IMR-90 (cell line): ENCODE measurements at regions not wholly inside any gene's neighbourhood (a gene's known extent, or its start where the extent isn't known, plus 50 kb on each side); places are given as distances from the start of the nearest gene placed in this dataset.

Source experiments
- ATAC-seq: fragments of 200-7000 bp; cut with Tn5 transposase; 2 replicates; pipeline ENCODE4 v1.9.1; 2020; ENCODE audit warnings: low read depth, mild to moderate bottlenecking, moderate library complexity
- BruUV-seq: library from RNA; stranded (reverse); fragments of 400-500 nt; replicated peaks from 2 replicates; lab custom pipeline; 2021; lab: Mats Ljungman, UMichigan
- CTCF ChIA-PET: fragments of 300-600 bp; formaldehyde crosslinking; extraction: SDS; loops from one replicate; lab custom pipeline; 2021; ENCODE audit warnings: antibody characterized with exemption; lab: Yijun Ruan, JAX
- POLR2A ChIA-PET: fragments of 300-600 bp; sonication (Branson Sonifier 250); formaldehyde crosslinking; loops from one replicate; lab custom pipeline; 2022; ENCODE audit warnings: antibody characterized with exemption; ENCODE audit not compliant: unreplicated experiment; lab: Charles Lee
- DNase-seq: peaks from one replicate; pipeline ENCODE4 v3.0.0; 2013
- H2AFZ ChIP-seq: replicated peaks from 2 replicates; pipeline ENCODE3; 2013; ENCODE audit warnings: low read length, mild to moderate bottlenecking; ENCODE audit not compliant: poor library complexity
- H2AK5ac ChIP-seq: 2 replicates; pipeline ENCODE4 v1.6.1; 2013; ENCODE audit warnings: low read depth, low read length, inconsistent platforms
- H2AK9ac ChIP-seq: replicated peaks from 2 replicates; pipeline ENCODE3; 2013; ENCODE audit warnings: mild to moderate bottlenecking, low read depth, low read length, moderate library complexity; ENCODE audit not compliant: poor library complexity
- H2BK120ac ChIP-seq: 2 replicates; pipeline ENCODE4 v1.6.1; 2013; ENCODE audit warnings: low read depth, low read length, inconsistent platforms
- H2BK15ac ChIP-seq: 3 replicates; pipeline ENCODE4 v1.6.1; 2013; ENCODE audit warnings: low read depth, low read length, inconsistent platforms
- H2BK20ac ChIP-seq: 2 replicates; pipeline ENCODE4 v1.6.1; 2013; ENCODE audit warnings: low read depth, mild to moderate bottlenecking, inconsistent platforms, low read length, moderate library complexity
- H2BK5ac ChIP-seq: 2 replicates; pipeline ENCODE4 v1.6.1; 2013; ENCODE audit warnings: mild to moderate bottlenecking, low read depth, low read length, inconsistent platforms; ENCODE audit not compliant: poor library complexity, severe bottlenecking
- H3K14ac ChIP-seq: replicated peaks from 2 replicates; pipeline ENCODE4 v1.6.1; 2013; ENCODE audit warnings: low read depth, low read length, inconsistent platforms
- H3K18ac ChIP-seq: 2 replicates; pipeline ENCODE4 v1.6.1; 2013; ENCODE audit warnings: low read depth, low read length, control low read depth
- H3K23ac ChIP-seq: 2 replicates; pipeline ENCODE4 v1.6.1; 2013; ENCODE audit warnings: low read depth, low read length, inconsistent platforms
- H3K27ac ChIP-seq: 2 replicates; pipeline ENCODE4 v1.5.1; 2013; ENCODE audit warnings: mild to moderate bottlenecking, control low read depth, low read length; ENCODE audit not compliant: insufficient read depth
- H3K27me3 ChIP-seq: 2 replicates; pipeline ENCODE4 v1.6.1; 2013; ENCODE audit warnings: low read length; ENCODE audit not compliant: control insufficient read depth, insufficient read depth
- H3K36me3 ChIP-seq: 2 replicates; pipeline ENCODE4 v1.6.1; 2013; ENCODE audit warnings: low read length, mixed read lengths; ENCODE audit not compliant: control insufficient read depth, insufficient read depth
- H3K4ac ChIP-seq: 2 replicates; pipeline ENCODE4 v1.6.1; 2013; ENCODE audit warnings: low read depth, low read length, inconsistent platforms
- H3K4me1 ChIP-seq: 2 replicates; pipeline ENCODE4 v1.6.1; 2013; ENCODE audit warnings: low read length, mixed read lengths; ENCODE audit not compliant: control insufficient read depth, insufficient read depth
- H3K4me2 ChIP-seq: 2 replicates; pipeline ENCODE4 v1.6.1; 2013; ENCODE audit warnings: low read depth, mild to moderate bottlenecking, control low read depth, low read length, moderate library complexity
- H3K4me3 ChIP-seq: 2 replicates; pipeline ENCODE4 v1.5.1; 2013; ENCODE audit warnings: low read depth, mild to moderate bottlenecking, control low read depth, low read length, moderate library complexity; ENCODE audit not compliant: insufficient read depth
- H3K56ac ChIP-seq: 2 replicates; pipeline ENCODE4 v1.6.1; 2013; ENCODE audit warnings: low read length, inconsistent platforms; ENCODE audit not compliant: insufficient read depth; ENCODE audit errors: extremely low read depth
- H3K79me1 ChIP-seq, 2 experiments: 2 replicates each; pipeline ENCODE4 v1.6.1; 2013; ENCODE audit warnings: low read length in 2 of 2, inconsistent platforms in 1 of 2, low read depth in 1 of 2
- H3K9ac ChIP-seq: 2 replicates; pipeline ENCODE4 v1.6.1; 2013; ENCODE audit warnings: low read depth, low read length, control low read depth
- H3K9me1 ChIP-seq: 2 replicates; pipeline ENCODE4 v1.6.1; 2013; ENCODE audit warnings: low read length, inconsistent platforms; ENCODE audit not compliant: insufficient read depth
- H3K9me3 ChIP-seq: 2 replicates; pipeline ENCODE4 v1.6.1; 2013; ENCODE audit warnings: low read length; ENCODE audit not compliant: control insufficient read depth, insufficient read depth
- H4K20me1 ChIP-seq: 2 replicates; pipeline ENCODE4 v1.6.1; 2013; ENCODE audit warnings: low read length, inconsistent platforms; ENCODE audit not compliant: insufficient read depth
- H4K5ac ChIP-seq: 2 replicates; pipeline ENCODE4 v1.6.1; 2013; ENCODE audit warnings: mild to moderate bottlenecking, low read depth, low read length, control low read depth
- H4K8ac ChIP-seq, 2 experiments: 2 replicates each; pipeline ENCODE4 v1.6.1; 2013; ENCODE audit warnings: low read depth in 2 of 2, low read length in 2 of 2, control low read depth in 1 of 2, inconsistent platforms in 1 of 2
- H4K91ac ChIP-seq: 2 replicates; pipeline ENCODE4 v1.6.1; 2013; ENCODE audit warnings: low read depth, low read length, inconsistent platforms; ENCODE audit not compliant: insufficient read depth
- CEBPB ChIP-seq: IDR thresholded peaks from 2 replicates; pipeline ENCODE4 v1.6.1; 2012; ENCODE audit warnings: low read depth, low read length, improper control_type of control experiment
- FOS ChIP-seq: fragments of 150-350 bp; IDR thresholded peaks from 2 replicates; pipeline ENCODE4 v1.6.1; 2016; ENCODE audit warnings: low read depth, low read length
- MXI1 ChIP-seq: IDR thresholded peaks from 2 replicates; pipeline ENCODE4 v1.6.1; 2012; ENCODE audit warnings: low read depth, mild to moderate bottlenecking, low read length, moderate library complexity, borderline replicate concordance
- POLR2A ChIP-seq: IDR thresholded peaks from 2 replicates; pipeline ENCODE4 v1.6.1; 2012; ENCODE audit warnings: mild to moderate bottlenecking, low read depth, low read length
- RAD21 ChIP-seq: IDR thresholded peaks from 2 replicates; pipeline ENCODE4 v1.6.1; 2012; ENCODE audit warnings: low read length, improper control_type of control experiment
- RFX5 ChIP-seq: IDR thresholded peaks from 2 replicates; pipeline ENCODE4 v1.8.0; 2012; ENCODE audit warnings: low read depth, mild to moderate bottlenecking, low read length, moderate library complexity
- SMC3 ChIP-seq: fragments of 150-350 bp; IDR thresholded peaks from 2 replicates; pipeline ENCODE4 v1.6.1; 2016; ENCODE audit warnings: low read depth, mild to moderate bottlenecking, antibody characterized with exemption, low read length, moderate library complexity
- WGBS, 2 experiments: methylation state at CpG; one replicate each; pipeline versions ENCODE4 v1.1.5 to v1.1.7; 2013; ENCODE audit warnings: missing lambda C conversion rate in 2 of 2; ENCODE audit not compliant: insufficient read length in 1 of 2; ENCODE audit errors: extremely low coverage in 2 of 2; 5-methylcytosine and 5-hydroxymethylcytosine counted together
- dilution Hi-C: fragments of 300-500 bp; cut with HindIII; formaldehyde crosslinking; loops from one replicate; pipeline ENCODE4 v1.14.3; 2018; ENCODE audit warnings: low sequenced_read_pairs; ENCODE audit not compliant: unreplicated experiment
- in situ Hi-C: fragments of 300-500 bp; cut with MboI; formaldehyde crosslinking; loops from 3 replicates; pipeline ENCODE4 v1.14.3; 2019; ENCODE audit warnings: low sequenced_read_pairs, inconsistent platforms, mixed read lengths
- intact Hi-C: fragments of 100-400 bp; cut with micrococcal nuclease; formaldehyde crosslinking; loops from 2 replicates; pipeline ENCODE4 v1.10.0; 2022
- TF ChIP-seq, protein P1 (sequence below): fragments of 150-350 bp; IDR thresholded peaks from 2 replicates; pipeline ENCODE4 v1.6.1; 2017; ENCODE audit warnings: mild to moderate bottlenecking, antibody characterized with exemption, low read length, low read depth
- TF ChIP-seq, protein P2 (sequence below): fragments of 150-350 bp; IDR thresholded peaks from 2 replicates; pipeline ENCODE4 v1.6.1; 2016; ENCODE audit warnings: low read depth, mild to moderate bottlenecking, low read length, moderate library complexity, borderline replicate concordance

DNA sequence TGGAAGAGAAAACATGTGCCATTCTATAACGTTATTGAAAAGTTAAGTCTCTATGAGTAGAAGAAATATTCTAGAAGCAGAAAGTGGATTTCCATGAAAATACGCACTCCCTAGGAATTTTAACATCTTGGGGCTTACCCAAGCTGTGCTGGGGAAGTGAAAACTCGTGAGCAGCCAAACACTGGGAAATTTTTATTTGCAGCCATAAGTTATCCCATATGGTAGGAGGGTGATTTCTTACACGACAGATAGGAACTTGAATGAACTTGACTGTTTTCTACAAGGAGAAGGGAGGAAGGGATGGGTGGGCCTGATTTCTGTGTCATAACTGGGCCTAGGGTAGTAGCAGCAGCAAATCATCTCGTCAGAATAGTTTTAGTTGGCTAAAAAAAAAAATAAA is 272.6 kb downstream of the ETAA1 start:
- in situ Hi-C loops (no loop called here), dilution Hi-C loops (no loop called here), intact Hi-C loops (loop anchor here (5.0 kb wide), 2 partner anchors 363 to 1242 kb away; no protein-coding TSS in a partner anchor)
- Histone ChIP-seq H3K14ac (no peak overlapping the region), H4K20me1 (no peaks in the 10 kb centered on the region), H2BK120ac (no peak overlapping the region), H3K9me1 (peaks cover 22% of the 10 kb centered on the region), H2AK5ac (no peak overlapping the region), H3K79me1 (peaks cover 0 to 4% of the 10 kb centered on the region in 2 experiments; a peak in 1 of 4 replicates), H3K4me2 (no peak overlapping the region), H2AFZ (no peak overlapping the region), H4K8ac (no peak overlapping the region), H4K5ac (no peak overlapping the region), H3K9me3 (no peaks in the 10 kb centered on the region), H2BK20ac (no peak overlapping the region), H2BK15ac (no peak overlapping the region), H3K27me3 (no peaks in the 10 kb centered on the region), H3K4me3 (no peak overlapping the region), H3K36me3 (no peaks in the 10 kb centered on the region), H2AK9ac (no peak overlapping the region), H3K56ac (no peak overlapping the region), H3K27ac (no peak overlapping the region), H3K18ac (no peak overlapping the region), H3K4ac (no peak overlapping the region), H4K91ac (no peak overlapping the region), H3K4me1 (peaks cover 7% of the 10 kb centered on the region), H2BK5ac (no peak overlapping the region), H3K9ac (no peak overlapping the region), H3K23ac (no peak overlapping the region)
- DNase-seq, result no peak
- WGBS, 2 experiments, result 54% methylated on average over 3 of the region's 5 CpGs; no CpG with 5 or more reads in 1 of the 2 experiments
- no peak for ATAC-seq
- no TSS peak for BruUV-seq
- ChIA-PET POLR2A (no interaction called here), CTCF (no interaction called here)
- TF ChIP-seq POLR2A (no peak), SMC3 (no peak), CEBPB (no peak), FOS (no peak), MXI1 (no peak), RAD21 (no peak), RFX5 (no peak)
- TF ChIP-seq, protein P1, sequence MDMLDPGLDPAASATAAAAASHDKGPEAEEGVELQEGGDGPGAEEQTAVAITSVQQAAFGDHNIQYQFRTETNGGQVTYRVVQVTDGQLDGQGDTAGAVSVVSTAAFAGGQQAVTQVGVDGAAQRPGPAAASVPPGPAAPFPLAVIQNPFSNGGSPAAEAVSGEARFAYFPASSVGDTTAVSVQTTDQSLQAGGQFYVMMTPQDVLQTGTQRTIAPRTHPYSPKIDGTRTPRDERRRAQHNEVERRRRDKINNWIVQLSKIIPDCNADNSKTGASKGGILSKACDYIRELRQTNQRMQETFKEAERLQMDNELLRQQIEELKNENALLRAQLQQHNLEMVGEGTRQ, result no peak
- TF ChIP-seq, protein P2, sequence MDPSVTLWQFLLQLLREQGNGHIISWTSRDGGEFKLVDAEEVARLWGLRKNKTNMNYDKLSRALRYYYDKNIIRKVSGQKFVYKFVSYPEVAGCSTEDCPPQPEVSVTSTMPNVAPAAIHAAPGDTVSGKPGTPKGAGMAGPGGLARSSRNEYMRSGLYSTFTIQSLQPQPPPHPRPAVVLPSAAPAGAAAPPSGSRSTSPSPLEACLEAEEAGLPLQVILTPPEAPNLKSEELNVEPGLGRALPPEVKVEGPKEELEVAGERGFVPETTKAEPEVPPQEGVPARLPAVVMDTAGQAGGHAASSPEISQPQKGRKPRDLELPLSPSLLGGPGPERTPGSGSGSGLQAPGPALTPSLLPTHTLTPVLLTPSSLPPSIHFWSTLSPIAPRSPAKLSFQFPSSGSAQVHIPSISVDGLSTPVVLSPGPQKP, result no peak
